ENCODE measurements at regions not wholly inside any gene's neighbourhood (a gene's known extent, or its start where the extent isn't known, plus 50 kb on each side); places are given as distances from the start of the nearest gene placed in this dataset.

- no peak overlapping the region for H3K27ac ChIP-seq (ENCODE audit: extremely low read length, insufficient read depth, low read length)
- no TSS peak for BruUV-seq (replicated peaks)
- POLR2A ChIA-PET: no interaction called here
- H2AFZ ChIP-seq (ENCODE audit: low read length): no peak overlapping the region
- H3K79me2 ChIP-seq (ENCODE audit: insufficient read depth, low read length): no peaks in the 10 kb centered on the region
- H3K36me3 ChIP-seq (replicated peaks in 1 of 2; ENCODE audit: control insufficient read depth in 1 of 2, insufficient read depth in 2 of 2, low read length in 2 of 2): no peaks in the 10 kb centered on the region
- H4K20me1 ChIP-seq (ENCODE audit: insufficient read depth, low read length): no peaks in the 10 kb centered on the region
- CTCF ChIA-PET (ENCODE audit: low intra/inter-chr PET ratio, low total read pairs): no interaction called here
- no peak overlapping the region for H3K9ac ChIP-seq (ENCODE audit: insufficient read depth, low read depth, low read length)
- no peak for FAIRE-seq
- in situ Hi-C loops (cut with HindIII; ENCODE audit: extremely low pct_ligation_motif_present, low pct_unique_long_range_greater_than_20kb): no loop called here
- WGBS (ENCODE audit: low lambda C conversion rate): 4% methylated on average over 4 of the region's 6 CpGs
- intact Hi-C loops (cut with micrococcal nuclease; ENCODE audit: unreplicated experiment): no loop called here
- TF ChIP-seq ZNF770 (CRISPR knock-in tag; IDR thresholded peaks at IDR 0.05): no peak
- no peak for TF ChIP-seq ZNF354B (CRISPR knock-in tag; IDR thresholded peaks at IDR 0.05)
- no peak for TF ChIP-seq TRIM22 (IDR thresholded peaks at IDR 0.05)
- TF ChIP-seq, protein P1, sequence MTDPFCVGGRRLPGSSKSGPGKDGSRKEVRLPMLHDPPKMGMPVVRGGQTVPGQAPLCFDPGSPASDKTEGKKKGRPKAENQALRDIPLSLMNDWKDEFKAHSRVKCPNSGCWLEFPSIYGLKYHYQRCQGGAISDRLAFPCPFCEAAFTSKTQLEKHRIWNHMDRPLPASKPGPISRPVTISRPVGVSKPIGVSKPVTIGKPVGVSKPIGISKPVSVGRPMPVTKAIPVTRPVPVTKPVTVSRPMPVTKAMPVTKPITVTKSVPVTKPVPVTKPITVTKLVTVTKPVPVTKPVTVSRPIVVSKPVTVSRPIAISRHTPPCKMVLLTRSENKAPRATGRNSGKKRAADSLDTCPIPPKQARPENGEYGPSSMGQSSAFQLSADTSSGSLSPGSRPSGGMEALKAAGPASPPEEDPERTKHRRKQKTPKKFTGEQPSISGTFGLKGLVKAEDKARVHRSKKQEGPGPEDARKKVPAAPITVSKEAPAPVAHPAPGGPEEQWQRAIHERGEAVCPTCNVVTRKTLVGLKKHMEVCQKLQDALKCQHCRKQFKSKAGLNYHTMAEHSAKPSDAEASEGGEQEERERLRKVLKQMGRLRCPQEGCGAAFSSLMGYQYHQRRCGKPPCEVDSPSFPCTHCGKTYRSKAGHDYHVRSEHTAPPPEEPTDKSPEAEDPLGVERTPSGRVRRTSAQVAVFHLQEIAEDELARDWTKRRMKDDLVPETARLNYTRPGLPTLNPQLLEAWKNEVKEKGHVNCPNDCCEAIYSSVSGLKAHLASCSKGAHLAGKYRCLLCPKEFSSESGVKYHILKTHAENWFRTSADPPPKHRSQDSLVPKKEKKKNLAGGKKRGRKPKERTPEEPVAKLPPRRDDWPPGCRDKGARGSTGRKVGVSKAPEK (CRISPR knock-in tag; IDR thresholded peaks at IDR 0.05; ENCODE audit: borderline replicate concordance): no peak
- TF ChIP-seq POLR2G (IDR thresholded peaks at IDR 0.05; ENCODE audit: low read depth, low read length): no peak
- TF ChIP-seq, protein P2, sequence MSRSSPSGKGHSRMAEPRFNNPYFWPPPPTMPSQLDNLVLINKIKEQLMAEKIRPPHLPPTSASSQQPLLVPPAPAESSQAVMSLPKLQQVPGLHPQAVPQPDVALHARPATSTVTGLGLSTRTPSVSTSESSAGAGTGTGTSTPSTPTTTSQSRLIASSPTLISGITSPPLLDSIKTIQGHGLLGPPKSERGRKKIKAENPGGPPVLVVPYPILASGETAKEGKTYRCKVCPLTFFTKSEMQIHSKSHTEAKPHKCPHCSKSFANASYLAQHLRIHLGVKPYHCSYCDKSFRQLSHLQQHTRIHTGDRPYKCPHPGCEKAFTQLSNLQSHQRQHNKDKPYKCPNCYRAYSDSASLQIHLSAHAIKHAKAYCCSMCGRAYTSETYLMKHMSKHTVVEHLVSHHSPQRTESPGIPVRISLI (CRISPR knock-in tag; IDR thresholded peaks at IDR 0.05; ENCODE audit: borderline replicate concordance): no peak
- no peak for TF ChIP-seq ZBTB1 (CRISPR knock-in tag; IDR thresholded peaks at IDR 0.05; ENCODE audit: borderline replicate concordance)
- H3K9me3 ChIP-seq (ENCODE audit: low read length): no peaks in the 10 kb centered on the region
- H3K27me3 ChIP-seq (ENCODE audit: control insufficient read depth in 1 of 2, insufficient read depth in 2 of 2, low read length in 2 of 2): no peaks in the 10 kb centered on the region; a peak in 1 of 5 replicates
- DNase-seq (ENCODE audit: low spot score): no peak
- no peaks in the 10 kb centered on the region for H3K4me1 ChIP-seq (ENCODE audit: insufficient read depth, low read length)
- no peak for ATAC-seq
- no peak overlapping the region for H3K4me3 ChIP-seq (replicated peaks in 1 of 3; ENCODE audit: insufficient read depth in 1 of 3, low read depth in 2 of 3, low read length in 3 of 3)
- H3K4me2 ChIP-seq (ENCODE audit: low read depth, low read length): no peak overlapping the region
These were observed 145.5 kb upstream of the SYNPR start for GRCh38 chr3:63132461-63133250.
